ENCODE measurements at regions not wholly inside any gene's neighbourhood (a gene's known extent, or its start where the extent isn't known, plus 50 kb on each side); places are given as distances from the start of the nearest gene placed in this dataset.

- TF ChIP-seq POLR2A (IDR thresholded peaks at IDR 0.05) (no peak), EP300 (IDR thresholded peaks at IDR 0.05) (no peak)
- TF ChIP-seq, protein P1, sequence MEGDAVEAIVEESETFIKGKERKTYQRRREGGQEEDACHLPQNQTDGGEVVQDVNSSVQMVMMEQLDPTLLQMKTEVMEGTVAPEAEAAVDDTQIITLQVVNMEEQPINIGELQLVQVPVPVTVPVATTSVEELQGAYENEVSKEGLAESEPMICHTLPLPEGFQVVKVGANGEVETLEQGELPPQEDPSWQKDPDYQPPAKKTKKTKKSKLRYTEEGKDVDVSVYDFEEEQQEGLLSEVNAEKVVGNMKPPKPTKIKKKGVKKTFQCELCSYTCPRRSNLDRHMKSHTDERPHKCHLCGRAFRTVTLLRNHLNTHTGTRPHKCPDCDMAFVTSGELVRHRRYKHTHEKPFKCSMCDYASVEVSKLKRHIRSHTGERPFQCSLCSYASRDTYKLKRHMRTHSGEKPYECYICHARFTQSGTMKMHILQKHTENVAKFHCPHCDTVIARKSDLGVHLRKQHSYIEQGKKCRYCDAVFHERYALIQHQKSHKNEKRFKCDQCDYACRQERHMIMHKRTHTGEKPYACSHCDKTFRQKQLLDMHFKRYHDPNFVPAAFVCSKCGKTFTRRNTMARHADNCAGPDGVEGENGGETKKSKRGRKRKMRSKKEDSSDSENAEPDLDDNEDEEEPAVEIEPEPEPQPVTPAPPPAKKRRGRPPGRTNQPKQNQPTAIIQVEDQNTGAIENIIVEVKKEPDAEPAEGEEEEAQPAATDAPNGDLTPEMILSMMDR (IDR thresholded peaks at IDR 0.05): no peak
Measured at GRCh38 chr1:82449506-82450057, 648.8 kb downstream of the ADGRL2 start.

All from stomach (tissue), 4 donors.